ENCODE measurements at regions not wholly inside any gene's neighbourhood (a gene's known extent, or its start where the extent isn't known, plus 50 kb on each side); places are given as distances from the start of the nearest gene placed in this dataset.
"Not testable (repeated sequence)": the region's sequence is repeated elsewhere in the genome, so short reads cannot be mapped to it uniquely, and the experiment has no call there.

GRCh38 chr10:61589547-61590243 lies 73.0 kb upstream of the CABCOCO1 start:
- H3K27ac ChIP-seq = no peak overlapping the region
- no peaks in the 10 kb centered on the region for H3K4me1 ChIP-seq
- TF ChIP-seq EP300 (IDR thresholded peaks at IDR 0.05) = no peak
- TF ChIP-seq POLR2A (IDR thresholded peaks at IDR 0.05) = no peak
- TF ChIP-seq CTCF (IDR thresholded peaks at IDR 0.05) = no peak
- no peak for TF ChIP-seq POLR2AphosphoS5 (IDR thresholded peaks at IDR 0.05)
- ATAC-seq = no peak
- no peaks in the 10 kb centered on the region for H3K36me3 ChIP-seq
- no peaks in the 10 kb centered on the region for H3K27me3 ChIP-seq
- 65 to 68% methylated on average over 5 of the region's 5 CpGs for WGBS, 2 donors (ENCODE audit: low coverage in 1 of 2)
- H3K4me3 ChIP-seq = no peak overlapping the region
- H3K9me3 ChIP-seq = no peaks in the 10 kb centered on the region

GRCh38 chr10:61588770-61589211 lies 73.9 kb upstream of the CABCOCO1 start:
- TF ChIP-seq POLR2A (IDR thresholded peaks at IDR 0.05) (no peak), POLR2AphosphoS5 (IDR thresholded peaks at IDR 0.05) (no peak), CTCF (IDR thresholded peaks at IDR 0.05) (no peak), EP300 (IDR thresholded peaks at IDR 0.05) (no peak)
- Histone ChIP-seq H3K36me3 (no peaks in the 10 kb centered on the region), H3K4me3 (no peak overlapping the region), H3K27ac (no peak overlapping the region), H3K27me3 (no peaks in the 10 kb centered on the region), H3K9me3 (no peaks in the 10 kb centered on the region), H3K4me1 (no peaks in the 10 kb centered on the region)
- WGBS, 2 donors (ENCODE audit: low coverage in 1 of 2) = 70 to 72% methylated on average over 5 to 6 of the region's 6 CpGs
- no peak for ATAC-seq

- no peaks in the 10 kb centered on the region for H3K27me3 ChIP-seq
- H3K9me3 ChIP-seq = no peaks in the 10 kb centered on the region
- TF ChIP-seq POLR2AphosphoS5 (IDR thresholded peaks at IDR 0.05) = no peak
- TF ChIP-seq EP300 (IDR thresholded peaks at IDR 0.05) = no peak
- TF ChIP-seq POLR2A (IDR thresholded peaks at IDR 0.05) = no peak
- TF ChIP-seq CTCF (IDR thresholded peaks at IDR 0.05) = no peak
- H3K36me3 ChIP-seq = no peaks in the 10 kb centered on the region
- no peak overlapping the region for H3K27ac ChIP-seq
- 67% methylated on average over 1 of the region's 1 CpG; no CpG with 5 or more reads in 1 of the 2 donors for WGBS, 2 donors (ENCODE audit: low coverage in 1 of 2)
- no peak for ATAC-seq
- no peak overlapping the region for H3K4me3 ChIP-seq
- no peaks in the 10 kb centered on the region for H3K4me1 ChIP-seq
These were observed 75.9 kb upstream of the CABCOCO1 start for GRCh38 chr10:61586829-61587228.

- WGBS, 2 donors (ENCODE audit: low coverage in 1 of 2) = 95% methylated on average over 4 of the region's 4 CpGs
- no peaks in the 10 kb centered on the region for H3K27me3 ChIP-seq
These were observed 82.1 kb upstream of the CABCOCO1 start for GRCh38 chr10:61580608-61581007.

GRCh38 chr10:61570204-61570603 lies 92.5 kb upstream of the CABCOCO1 start:
- not testable (repeated sequence) for ATAC-seq, H3K4me1 ChIP-seq, H3K27me3 ChIP-seq, H3K4me3 ChIP-seq, H3K27ac ChIP-seq, H3K36me3 ChIP-seq
- 92 to 94% methylated on average over 2 to 4 of the region's 4 CpGs for WGBS, 2 donors (ENCODE audit: low coverage in 1 of 2)
- H3K9me3 ChIP-seq = peaks cover 0 to 19% (median 0%) of the 10 kb centered on the region in 3 donors

More at GRCh38 chr10:61580608-61581007, 82.1 kb upstream of the CABCOCO1 start:
- no peaks in the 10 kb centered on the region for H3K9me3 ChIP-seq
- TF ChIP-seq EP300 (IDR thresholded peaks at IDR 0.05) (no peak), POLR2A (IDR thresholded peaks at IDR 0.05) (no peak), CTCF (IDR thresholded peaks at IDR 0.05) (no peak), POLR2AphosphoS5 (IDR thresholded peaks at IDR 0.05) (no peak)
- H3K4me3 ChIP-seq = no peak overlapping the region
- no peaks in the 10 kb centered on the region for H3K36me3 ChIP-seq
- H3K4me1 ChIP-seq = no peaks in the 10 kb centered on the region
- ATAC-seq = no peak
- H3K27ac ChIP-seq = no peak overlapping the region
